Progenitor cell of endocrine pancreas (in vitro differentiated cells): ENCODE measurements at regions not wholly inside any gene's neighbourhood (a gene's known extent, or its start where the extent isn't known, plus 50 kb on each side); places are given as distances from the start of the nearest gene placed in this dataset.

Experiments used
- DNase-seq: peaks from one replicate; pipeline ENCODE4 v3.0.0; 2021; ENCODE audit warnings: low spot score; ENCODE audit not compliant: unreplicated experiment
- H3K27ac Mint-ChIP-seq: 2 replicates; pipeline ENCODE4 v1.8.0; 2021; ENCODE audit warnings: mild to moderate bottlenecking, moderate library complexity, mixed read lengths
- H3K27me3 Mint-ChIP-seq: 2 replicates; pipeline ENCODE4 v1.8.0; 2021; ENCODE audit warnings: mixed read lengths
- H3K36me3 Mint-ChIP-seq: 2 replicates; pipeline ENCODE4 v1.8.0; 2022; ENCODE audit warnings: mixed read lengths; ENCODE audit not compliant: insufficient read depth
- H3K4me1 Mint-ChIP-seq: 2 replicates; pipeline ENCODE4 v1.8.0; 2021; ENCODE audit warnings: low read depth, mixed read lengths
- H3K4me3 Mint-ChIP-seq: 2 replicates; pipeline ENCODE4 v1.8.0; 2021; ENCODE audit warnings: low read depth, mild to moderate bottlenecking, moderate library complexity, mixed read lengths
- H3K9me3 Mint-ChIP-seq: 2 replicates; pipeline ENCODE4 v1.8.0; 2021; ENCODE audit warnings: low read depth, mixed read lengths
- CTCF ChIP-seq: fragments of 200-600 bp; sonication (generic); IDR thresholded peaks from one replicate; pipeline ENCODE4 v1.5.0; 2021; ENCODE audit warnings: antibody characterized with exemption, mild to moderate bottlenecking; ENCODE audit not compliant: unreplicated experiment

- H3K4me1 Mint-ChIP-seq, result peaks cover 23% of the 10 kb centered on the region
- DNase-seq, result no peak
- H3K4me3 Mint-ChIP-seq, result no peak overlapping the region
- H3K27me3 Mint-ChIP-seq, result peaks cover 15% of the 10 kb centered on the region
- H3K27ac Mint-ChIP-seq, result peak overlapping the region; percentile 85
- TF ChIP-seq CTCF, result no peak
- no peaks in the 10 kb centered on the region for H3K36me3 Mint-ChIP-seq
- no peaks in the 10 kb centered on the region for H3K9me3 Mint-ChIP-seq
Measured at GRCh38 chr6:43990627-43991619, 136.3 kb downstream of the MRPL14 start.

GRCh38 chr6:43990275-43990626, 137.0 kb downstream of the MRPL14 start:
- no peak for TF ChIP-seq CTCF
- Mint-ChIP-seq H3K9me3 (no peaks in the 10 kb centered on the region), H3K27ac (no peak overlapping the region), H3K36me3 (no peaks in the 10 kb centered on the region), H3K4me3 (no peak overlapping the region), H3K4me1 (peaks cover 27% of the 10 kb centered on the region), H3K27me3 (peaks cover 20% of the 10 kb centered on the region)
- no peak for DNase-seq

- no peak overlapping the region for H3K27ac Mint-ChIP-seq
- no peaks in the 10 kb centered on the region for H3K9me3 Mint-ChIP-seq
- DNase-seq, result no peak
- peaks cover 20% of the 10 kb centered on the region for H3K27me3 Mint-ChIP-seq
- no peak overlapping the region for H3K4me3 Mint-ChIP-seq
- peaks cover 32% of the 10 kb centered on the region for H3K4me1 Mint-ChIP-seq
- no peak for TF ChIP-seq CTCF
- no peaks in the 10 kb centered on the region for H3K36me3 Mint-ChIP-seq
Measured at GRCh38 chr6:43989581-43990146, 137.6 kb downstream of the MRPL14 start.

GRCh38 chr6:43988801-43989200, 138.5 kb downstream of the MRPL14 start:
- H3K36me3 Mint-ChIP-seq, result no peaks in the 10 kb centered on the region
- no peak overlapping the region for H3K4me3 Mint-ChIP-seq
- no peak for DNase-seq
- no peak overlapping the region for H3K27ac Mint-ChIP-seq
- peaks cover 41% of the 10 kb centered on the region for H3K4me1 Mint-ChIP-seq
- no peak for TF ChIP-seq CTCF
- H3K27me3 Mint-ChIP-seq, result peaks cover 27% of the 10 kb centered on the region
- no peaks in the 10 kb centered on the region for H3K9me3 Mint-ChIP-seq

- TF ChIP-seq CTCF, result no peak
- no peaks in the 10 kb centered on the region for H3K36me3 Mint-ChIP-seq
- H3K9me3 Mint-ChIP-seq, result no peaks in the 10 kb centered on the region
- no peak overlapping the region for H3K4me3 Mint-ChIP-seq
- no peak overlapping the region for H3K27ac Mint-ChIP-seq
- peaks cover 29% of the 10 kb centered on the region for H3K27me3 Mint-ChIP-seq
- DNase-seq, result no peak
- peaks cover 45% of the 10 kb centered on the region for H3K4me1 Mint-ChIP-seq
Measured at GRCh38 chr6:43987838-43988439, 139.3 kb downstream of the MRPL14 start.
